ENCODE measurements at regions not wholly inside any gene's neighbourhood (a gene's known extent, or its start where the extent isn't known, plus 50 kb on each side); places are given as distances from the start of the nearest gene placed in this dataset.

DNA sequence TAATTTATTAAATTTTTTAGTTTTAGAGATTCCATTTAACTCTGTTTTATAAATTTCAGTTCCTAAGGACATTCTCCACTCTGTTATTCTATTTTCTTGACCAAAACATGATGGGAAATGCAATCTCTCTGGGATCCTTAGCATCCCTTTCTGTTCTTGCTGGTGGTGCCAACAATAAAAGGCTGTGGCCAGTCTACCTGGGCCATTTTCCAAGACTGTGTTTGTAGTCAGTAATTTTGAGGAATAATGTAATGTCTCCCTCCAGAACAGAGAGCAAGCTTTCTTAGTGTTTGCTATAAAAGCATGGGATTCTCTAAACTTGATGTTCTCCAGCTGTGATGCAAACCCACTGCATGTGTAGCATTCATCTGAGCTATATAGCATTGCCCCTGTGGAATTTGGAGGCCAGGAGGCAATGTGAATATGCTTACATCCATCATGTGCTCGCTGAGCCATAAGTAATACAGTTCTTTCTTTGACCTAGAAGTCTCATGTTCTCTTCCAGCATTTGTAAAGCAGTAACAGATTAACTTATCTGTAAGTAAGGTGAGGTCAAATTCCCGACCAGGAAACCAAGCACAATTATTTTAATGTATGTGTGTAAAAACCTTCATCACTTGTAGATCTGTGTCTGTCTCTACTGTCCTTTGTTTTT is 211.5 kb upstream of the TAS2R1 start:
- Histone ChIP-seq H3K9me3 (ENCODE audit: low read length) (no peaks in the 10 kb centered on the region), H3K36me3 (ENCODE audit: insufficient read depth, low read length) (no peaks in the 10 kb centered on the region), H3K4me2 (ENCODE audit: low read length) (no peak overlapping the region), H3K27me3 (ENCODE audit: insufficient read depth, low read length) (no peaks in the 10 kb centered on the region), H3K9ac (ENCODE audit: low read length) (no peak overlapping the region), H3K79me2 (ENCODE audit: insufficient read depth, low read length) (no peaks in the 10 kb centered on the region), H3K27ac (ENCODE audit: low read depth, low read length, poor library complexity, severe bottlenecking) (no peak overlapping the region), H4K20me1 (ENCODE audit: insufficient read depth, low read length) (no peaks in the 10 kb centered on the region), H3F3A (ENCODE audit: insufficient read depth, low read length) (no peaks in the 10 kb centered on the region), H3K9me2 (ENCODE audit: low read depth, low read length) (no peaks in the 10 kb centered on the region), H3K4me1 (ENCODE audit: insufficient read depth, low read length, severe bottlenecking) (no peaks in the 10 kb centered on the region), H2AFZ (ENCODE audit: low read length) (no peak overlapping the region), H3K4me3 (ENCODE audit: low read depth, low read length, poor library complexity, severe bottlenecking) (no peak overlapping the region)
- TF ChIP-seq, protein P1, sequence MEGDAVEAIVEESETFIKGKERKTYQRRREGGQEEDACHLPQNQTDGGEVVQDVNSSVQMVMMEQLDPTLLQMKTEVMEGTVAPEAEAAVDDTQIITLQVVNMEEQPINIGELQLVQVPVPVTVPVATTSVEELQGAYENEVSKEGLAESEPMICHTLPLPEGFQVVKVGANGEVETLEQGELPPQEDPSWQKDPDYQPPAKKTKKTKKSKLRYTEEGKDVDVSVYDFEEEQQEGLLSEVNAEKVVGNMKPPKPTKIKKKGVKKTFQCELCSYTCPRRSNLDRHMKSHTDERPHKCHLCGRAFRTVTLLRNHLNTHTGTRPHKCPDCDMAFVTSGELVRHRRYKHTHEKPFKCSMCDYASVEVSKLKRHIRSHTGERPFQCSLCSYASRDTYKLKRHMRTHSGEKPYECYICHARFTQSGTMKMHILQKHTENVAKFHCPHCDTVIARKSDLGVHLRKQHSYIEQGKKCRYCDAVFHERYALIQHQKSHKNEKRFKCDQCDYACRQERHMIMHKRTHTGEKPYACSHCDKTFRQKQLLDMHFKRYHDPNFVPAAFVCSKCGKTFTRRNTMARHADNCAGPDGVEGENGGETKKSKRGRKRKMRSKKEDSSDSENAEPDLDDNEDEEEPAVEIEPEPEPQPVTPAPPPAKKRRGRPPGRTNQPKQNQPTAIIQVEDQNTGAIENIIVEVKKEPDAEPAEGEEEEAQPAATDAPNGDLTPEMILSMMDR (IDR thresholded peaks at IDR 0.05; ENCODE audit: low read length) = no peak
- no peak for TF ChIP-seq EZH2 (IDR thresholded peaks at IDR 0.05; ENCODE audit: borderline replicate concordance, low read length)

DNA sequence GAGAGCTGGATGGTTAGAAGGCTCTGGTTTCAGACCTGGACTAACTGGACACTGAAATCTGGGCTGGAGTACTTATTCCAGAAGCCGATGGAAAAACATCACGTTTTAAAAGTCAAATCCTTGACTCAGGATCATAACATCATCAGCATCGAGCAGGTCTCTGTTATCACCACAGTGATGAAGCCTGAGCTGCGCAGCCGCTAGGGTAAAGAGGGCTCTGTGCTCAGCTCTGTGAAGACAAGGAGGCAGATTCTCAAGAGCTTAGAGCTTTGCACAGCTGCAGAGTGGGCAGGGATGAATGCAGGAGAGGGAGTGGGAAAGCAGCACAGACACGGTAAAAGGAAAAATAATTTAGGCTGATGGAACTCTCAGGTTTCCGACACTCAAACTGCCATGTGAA is 208.8 kb upstream of the TAS2R1 start:
- Histone ChIP-seq H3K27me3 (ENCODE audit: insufficient read depth, low read length) (no peaks in the 10 kb centered on the region), H2AFZ (ENCODE audit: low read length) (no peak overlapping the region), H3K9ac (ENCODE audit: low read length) (no peak overlapping the region), H3K4me3 (ENCODE audit: low read depth, low read length, poor library complexity, severe bottlenecking) (no peak overlapping the region), H3K79me2 (ENCODE audit: insufficient read depth, low read length) (no peaks in the 10 kb centered on the region), H3F3A (ENCODE audit: insufficient read depth, low read length) (no peaks in the 10 kb centered on the region), H3K9me3 (ENCODE audit: low read length) (no peaks in the 10 kb centered on the region), H3K27ac (ENCODE audit: low read depth, low read length, poor library complexity, severe bottlenecking) (no peak overlapping the region), H3K4me1 (ENCODE audit: insufficient read depth, low read length, severe bottlenecking) (no peaks in the 10 kb centered on the region), H4K20me1 (ENCODE audit: insufficient read depth, low read length) (no peaks in the 10 kb centered on the region), H3K4me2 (ENCODE audit: low read length) (no peak overlapping the region), H3K36me3 (ENCODE audit: insufficient read depth, low read length) (no peaks in the 10 kb centered on the region), H3K9me2 (ENCODE audit: low read depth, low read length) (no peaks in the 10 kb centered on the region)
- no peak for TF ChIP-seq EZH2 (IDR thresholded peaks at IDR 0.05; ENCODE audit: borderline replicate concordance, low read length)
- TF ChIP-seq, protein P1 (IDR thresholded peaks at IDR 0.05; ENCODE audit: low read length) = no peak

DNA sequence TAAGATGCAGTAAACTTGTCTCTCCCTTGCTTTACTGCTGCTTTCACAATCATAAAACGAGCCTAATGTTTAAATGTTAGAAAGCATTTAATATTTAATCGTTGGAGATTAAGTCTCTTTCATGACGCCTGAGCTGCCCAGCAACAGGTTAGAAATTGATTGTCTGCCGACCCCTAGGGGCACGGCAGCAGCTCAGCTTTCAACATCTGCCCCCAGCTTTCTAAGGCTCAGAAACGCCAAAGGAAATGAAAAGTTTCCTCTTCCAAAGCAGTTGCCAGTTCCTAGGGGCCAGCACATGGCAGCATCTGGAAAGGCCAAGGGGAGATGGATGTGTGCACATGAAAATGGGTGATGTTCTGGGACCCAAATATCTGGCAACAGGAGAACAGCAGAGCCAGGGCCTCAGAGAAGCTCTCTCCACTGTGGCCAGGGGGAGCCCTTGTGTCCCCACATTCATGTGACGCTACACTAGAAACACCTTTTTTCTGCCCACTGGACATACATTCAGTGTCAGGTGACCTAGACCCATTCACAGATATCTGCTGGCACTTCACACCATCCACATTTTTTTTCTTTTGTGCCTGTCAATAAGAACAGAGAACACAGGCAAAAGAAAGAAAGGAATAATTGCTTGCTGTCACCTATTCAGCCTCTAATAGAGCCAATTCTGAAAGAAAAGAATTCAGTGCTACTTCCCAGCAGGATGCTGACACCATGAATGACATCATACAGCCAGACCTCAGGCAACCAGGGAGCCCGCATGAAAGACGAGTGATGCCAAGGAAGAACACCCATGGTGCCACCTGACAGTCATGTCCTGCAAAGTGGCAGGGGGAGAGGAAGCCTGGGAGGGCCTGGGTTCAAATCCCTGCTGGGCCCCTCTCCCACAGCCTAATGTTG is 205.0 kb upstream of the TAS2R1 start:
- H3K27ac ChIP-seq (ENCODE audit: low read depth, low read length, poor library complexity, severe bottlenecking) = no peak overlapping the region
- no peaks in the 10 kb centered on the region for H4K20me1 ChIP-seq (ENCODE audit: insufficient read depth, low read length)
- TF ChIP-seq EZH2 (IDR thresholded peaks at IDR 0.05; ENCODE audit: borderline replicate concordance, low read length) = no peak
- TF ChIP-seq, protein P1 (IDR thresholded peaks at IDR 0.05; ENCODE audit: low read length) = no peak
- no peaks in the 10 kb centered on the region for H3K36me3 ChIP-seq (ENCODE audit: insufficient read depth, low read length)
- no peak overlapping the region for H3K9ac ChIP-seq (ENCODE audit: low read length)
- H3K9me3 ChIP-seq (ENCODE audit: low read length) = no peaks in the 10 kb centered on the region
- H3K4me3 ChIP-seq (ENCODE audit: low read depth, low read length, poor library complexity, severe bottlenecking) = no peak overlapping the region
- no peaks in the 10 kb centered on the region for H3F3A ChIP-seq (ENCODE audit: insufficient read depth, low read length)
- no peaks in the 10 kb centered on the region for H3K79me2 ChIP-seq (ENCODE audit: insufficient read depth, low read length)
- H3K9me2 ChIP-seq (ENCODE audit: low read depth, low read length) = no peaks in the 10 kb centered on the region
- no peak overlapping the region for H2AFZ ChIP-seq (ENCODE audit: low read length)
- H3K27me3 ChIP-seq (ENCODE audit: insufficient read depth, low read length) = no peaks in the 10 kb centered on the region
- H3K4me1 ChIP-seq (ENCODE audit: insufficient read depth, low read length, severe bottlenecking) = no peaks in the 10 kb centered on the region
- H3K4me2 ChIP-seq (ENCODE audit: low read length) = no peak overlapping the region
